HepG2 (cell line): ENCODE measurements at regions not wholly inside any gene's neighbourhood (a gene's known extent, or its start where the extent isn't known, plus 50 kb on each side); places are given as distances from the start of the nearest gene placed in this dataset.

Experiments used
- ATAC-seq: fragments of 200-7000 bp; cut with Tn5 transposase; 3 replicates; pipeline ENCODE4 v1.9.1; 2020; ENCODE audit warnings: mild to moderate bottlenecking, moderate library complexity
- BruUV-seq: library from RNA; stranded (reverse); fragments of 400-500 nt; replicated peaks from 2 replicates; lab custom pipeline; 2021; lab: Mats Ljungman, UMichigan
- CTCF ChIA-PET: fragments of 300-600 bp; formaldehyde crosslinking; extraction: SDS; loops from one replicate; lab custom pipeline; 2021; ENCODE audit warnings: low total read pairs, inconsistent platforms, low intra/inter-chr PET ratio; lab: Yijun Ruan, JAX
- POLR2A ChIA-PET: fragments of 350-600 bp; sonication (Branson Sonifier 250); formaldehyde crosslinking; loops from one replicate; lab custom pipeline; 2020; ENCODE audit warnings: antibody characterized with exemption, inconsistent platforms; lab: Yijun Ruan, JAX
- DNase-seq: peaks from one replicate; pipeline ENCODE4 v3.0.0-alpha.2; 2015; ENCODE audit warnings: low spot score
- FAIRE-seq: peaks from 3 replicates; lab custom pipeline; 2011; peaks lifted over from hg19 to GRCh38; lab: Jason Lieb, UNC
- H2AFZ ChIP-seq: one replicate; pipeline ENCODE4 v1.6.1; 2011; ENCODE audit warnings: low read length, inconsistent platforms
- H3K27ac ChIP-seq: fragments of 300-600 bp; 3 replicates; pipeline ENCODE4 v1.8.0; 2011; ENCODE audit warnings: mixed run types, mild to moderate bottlenecking, mixed read lengths, low read length, inconsistent platforms; ENCODE audit not compliant: insufficient read depth; ENCODE audit errors: extremely low read length
- H3K27me3 ChIP-seq, 2 experiments: fragments of 200-600 bp in 1 of 2; 2 replicates in 1 of 2; 3 replicates in 1 of 2; pipeline versions ENCODE4 v1.6.0 to v1.8.0; 2011; ENCODE audit warnings: low read length in 2 of 2, mild to moderate bottlenecking in 2 of 2, moderate library complexity in 2 of 2, inconsistent platforms in 1 of 2; ENCODE audit not compliant: insufficient read depth in 2 of 2, control insufficient read depth in 1 of 2
- H3K36me3 ChIP-seq, 2 experiments: fragments of 200-600 bp in 1 of 2; replicated peaks in 1 of 2; 2 replicates in 1 of 2; 3 replicates in 1 of 2; pipeline versions ENCODE4 v1.5.1 to v1.8.0; 2011; ENCODE audit warnings: low read length in 2 of 2, inconsistent platforms in 1 of 2; ENCODE audit not compliant: insufficient read depth in 2 of 2, control insufficient read depth in 1 of 2
- H3K4me1 ChIP-seq: 2 replicates; pipeline ENCODE4 v1.5.1; 2012; ENCODE audit warnings: low read length, inconsistent platforms; ENCODE audit not compliant: insufficient read depth
- H3K4me2 ChIP-seq: 2 replicates; pipeline ENCODE4 v1.6.0; 2011; ENCODE audit warnings: low read depth, low read length, inconsistent platforms
- H3K4me3 ChIP-seq, 3 experiments: fragments of 200-600 bp in 1 of 3; sonication (generic), shearing (Covaris generic) in 1 of 3; replicated peaks in 1 of 3; 2 replicates each; pipeline ENCODE4 v1.5.1; 2011 to 2016; ENCODE audit warnings: low read length in 3 of 3, inconsistent platforms in 2 of 3, low read depth in 2 of 3, mild to moderate bottlenecking in 2 of 3, control low read depth in 1 of 3, mixed read lengths in 1 of 3; ENCODE audit not compliant: insufficient read depth in 1 of 3
- H3K79me2 ChIP-seq: one replicate; pipeline ENCODE4 v1.6.1; 2011; ENCODE audit warnings: low read length, inconsistent platforms; ENCODE audit not compliant: insufficient read depth
- H3K9ac ChIP-seq: 2 replicates; pipeline ENCODE4 v1.6.0; 2011; ENCODE audit warnings: mild to moderate bottlenecking, low read depth, low read length, inconsistent platforms; ENCODE audit not compliant: insufficient read depth
- H3K9me3 ChIP-seq: 2 replicates; pipeline ENCODE4 v1.5.1; 2012; ENCODE audit warnings: mild to moderate bottlenecking, low read length
- H4K20me1 ChIP-seq: 2 replicates; pipeline ENCODE4 v1.6.0; 2011; ENCODE audit warnings: inconsistent platforms, mild to moderate bottlenecking, low read length, moderate library complexity; ENCODE audit not compliant: insufficient read depth
- ARHGAP35 ChIP-seq: sonication (generic); formaldehyde crosslinking; IDR thresholded peaks from 2 replicates; pipeline ENCODE4 v1.9.0; 2022; ENCODE audit warnings: mild to moderate bottlenecking, inconsistent platforms, moderate library complexity, missing genetic modification reagents, borderline replicate concordance
- CSRNP1 ChIP-seq: sonication (generic); formaldehyde crosslinking; IDR thresholded peaks from 2 replicates; pipeline ENCODE4 v1.8.1; 2023; ENCODE audit warnings: mild to moderate bottlenecking, missing genetic modification reagents
- LBX2 ChIP-seq: sonication (generic); formaldehyde crosslinking; IDR thresholded peaks from 2 replicates; pipeline ENCODE4 v1.5.0; 2020; ENCODE audit warnings: missing genetic modification reagents, mild to moderate bottlenecking, borderline replicate concordance
- MAFK ChIP-seq, 2 experiments: IDR thresholded peaks in 1 of 2; conservative IDR thresholded peaks in 1 of 2; 2 replicates each; pipeline ENCODE4 v1.6.1; 2011; ENCODE audit warnings: improper control_type of control experiment in 2 of 2, low read length in 2 of 2
- NFIC ChIP-seq: IDR thresholded peaks from 2 replicates; pipeline ENCODE4 v1.6.1; 2012; ENCODE audit warnings: mild to moderate bottlenecking, low read length, inconsistent platforms
- U2AF2 ChIP-seq: fragments of 200-400 bp; formaldehyde crosslinking; IDR thresholded peaks from 2 replicates; pipeline ENCODE4 v1.6.1; 2017; ENCODE audit warnings: low read depth, mild to moderate bottlenecking, low read length
- ZNF513 ChIP-seq: sonication (generic); formaldehyde crosslinking; conservative IDR thresholded peaks from 2 replicates; pipeline ENCODE4 v1.5.0; 2020; ENCODE audit warnings: missing genetic modification reagents
- ZNF652 ChIP-seq: IDR thresholded peaks from 2 replicates; pipeline ENCODE4 v1.6.1; 2016; ENCODE audit warnings: low read depth, borderline replicate concordance
- ZNF691 ChIP-seq: sonication (generic); formaldehyde crosslinking; IDR thresholded peaks from 2 replicates; pipeline ENCODE4 v1.4.0; 2020; ENCODE audit warnings: missing genetic modification reagents, low read depth, mild to moderate bottlenecking, borderline replicate concordance
- WGBS: methylation state at CpG from one replicate; pipeline ENCODE4 v1.1.6; 2017; ENCODE audit warnings: low lambda C conversion rate; 5-methylcytosine and 5-hydroxymethylcytosine counted together
- in situ Hi-C: cut with HindIII; loops from 2 replicates; pipeline ENCODE4 v1.10.0; 2017; ENCODE audit warnings: low pct_unique_long_range_greater_than_20kb; ENCODE audit not compliant: extremely low pct_ligation_motif_present
- intact Hi-C: fragments of 100-400 bp; cut with micrococcal nuclease; formaldehyde crosslinking; loops from one replicate; pipeline ENCODE4 v1.10.0; 2022; ENCODE audit not compliant: unreplicated experiment

- H3K9ac ChIP-seq = no peak overlapping the region
- in situ Hi-C loops = loop anchor here (25.0 kb wide), 1 partner anchor 685 kb away; no protein-coding TSS in a partner anchor
- CTCF ChIA-PET = no interaction called here
Observed at GRCh38 chr12:30126944-30127343, 343.2 kb upstream of the TMTC1 start.

GRCh38 chr12:30120522-30120921 is 336.8 kb upstream of the TMTC1 start:
- ChIA-PET CTCF (no interaction called here), POLR2A (no interaction called here)
- FAIRE-seq (no peak), DNase-seq (no peak), ATAC-seq (no peak)
- Histone ChIP-seq H3K27me3 (no peaks in the 10 kb centered on the region), H3K4me3 (no peak overlapping the region), H3K36me3 (no peaks in the 10 kb centered on the region), H3K4me2 (no peak overlapping the region), H3K9ac (no peak overlapping the region), H3K4me1 (no peaks in the 10 kb centered on the region), H2AFZ (no peak overlapping the region), H3K79me2 (no peaks in the 10 kb centered on the region), H4K20me1 (no peaks in the 10 kb centered on the region), H3K9me3 (no peaks in the 10 kb centered on the region), H3K27ac (no peak overlapping the region)
- no peak for TF ChIP-seq ZNF513 (CRISPR knock-in tag)
- TF ChIP-seq LBX2 = no peak
- no peak for TF ChIP-seq ARHGAP35 (CRISPR knock-in tag)
- no peak for TF ChIP-seq U2AF2
- no peak for TF ChIP-seq ZNF691
- no peak for TF ChIP-seq ZNF652
- no peak for TF ChIP-seq CSRNP1 (CRISPR knock-in tag)
- intact Hi-C loops (no loop called here), in situ Hi-C loops (no loop called here)
- 33% methylated on average over 1 of the region's 1 CpG for WGBS
- BruUV-seq = no TSS peak

More at GRCh38 chr12:30126944-30127343, 343.2 kb upstream of the TMTC1 start:
- H2AFZ ChIP-seq = no peak overlapping the region
- H3K9me3 ChIP-seq = no peaks in the 10 kb centered on the region
- no peak overlapping the region for H3K27ac ChIP-seq
- FAIRE-seq (no peak), DNase-seq (no peak)
- H3K27me3 ChIP-seq = no peaks in the 10 kb centered on the region
- H4K20me1 ChIP-seq = no peaks in the 10 kb centered on the region
- no peaks in the 10 kb centered on the region for H3K36me3 ChIP-seq
- no TSS peak for BruUV-seq
- POLR2A ChIA-PET = no interaction called here
- H3K4me3 ChIP-seq = no peak overlapping the region
- no peak for TF ChIP-seq NFIC
- 0 out of 4 replicates have a peak, but pooled peaks of 1 of the 2 experiments have one; percentile 30 for TF ChIP-seq MAFK (conservative IDR thresholded peaks at IDR 0.05 in 1 of 2, IDR thresholded peaks at IDR 0.05 in 1 of 2; ENCODE audit: low read length in 2 of 2)
- TF ChIP-seq, all 625 proteins: peak for 1
- Histone ChIP-seq H3K79me2 (no peaks in the 10 kb centered on the region), H3K4me1 (no peaks in the 10 kb centered on the region), H3K4me2 (no peak overlapping the region)
- under 1% methylated on average over 3 of the region's 3 CpGs for WGBS
- ATAC-seq = no peak
- intact Hi-C loops = no loop called here
